SK-N-SH (cell line): ENCODE measurements at regions not wholly inside any gene's neighbourhood (a gene's known extent, or its start where the extent isn't known, plus 50 kb on each side); places are given as distances from the start of the nearest gene placed in this dataset.
"Not testable (repeated sequence)": the region's sequence is repeated elsewhere in the genome, so short reads cannot be mapped to it uniquely, and the experiment has no call there.

Source experiments
- CTCF ChIA-PET: fragments of 300-600, 350-600 bp; formaldehyde crosslinking; extraction: SDS; loops from one replicate; lab custom pipeline; 2021; lab: Yijun Ruan, JAX
- POLR2A ChIA-PET: fragments of 350-600 bp; sonication (Branson Sonifier 250); formaldehyde crosslinking; extraction: SDS; loops from one replicate; lab custom pipeline; 2020; ENCODE audit warnings: antibody characterized with exemption, inconsistent platforms; lab: Yijun Ruan, JAX
- DNase-seq: peaks from one replicate; pipeline ENCODE4 v3.0.0; 2012
- H2AFZ ChIP-seq: fragments of 200-600 bp; sonication (generic); 2 replicates; pipeline ENCODE4 v1.8.1; 2016; ENCODE audit warnings: antibody characterized with exemption, mild to moderate bottlenecking, low read depth
- H3F3A ChIP-seq: fragments of 200-600 bp; sonication (generic); replicated peaks from 2 replicates; pipeline ENCODE3; 2016; ENCODE audit warnings: antibody characterized with exemption, mild to moderate bottlenecking; ENCODE audit not compliant: insufficient read depth
- H3K27ac ChIP-seq, 2 experiments: fragments of 200-500 bp in 1 of 2; fragments of 200-600 bp in 1 of 2; sonication (Bioruptor generic) in 1 of 2; sonication (generic), shearing (Covaris generic) in 1 of 2; 2 replicates each; pipeline versions ENCODE4 v1.5.1 to v1.6.1; 2014 to 2016; ENCODE audit warnings: low read depth in 2 of 2, inconsistent platforms in 1 of 2, low read length in 1 of 2, mild to moderate bottlenecking in 1 of 2, mixed read lengths in 1 of 2
- H3K27me3 ChIP-seq: fragments of 200-600 bp; sonication (generic), shearing (Covaris generic); 2 replicates; pipeline ENCODE4 v1.6.1; 2016; ENCODE audit warnings: mixed run types; ENCODE audit not compliant: insufficient read depth
- H3K36me3 ChIP-seq, 2 experiments: fragments of 200-500 bp in 1 of 2; fragments of 200-600 bp in 1 of 2; sonication (Bioruptor generic) in 1 of 2; sonication (generic) in 1 of 2; replicated peaks in 1 of 2; 2 replicates each; pipeline versions ENCODE3 to v1.5.1; 2014 to 2016; ENCODE audit warnings: low read length in 1 of 2, mild to moderate bottlenecking in 1 of 2; ENCODE audit not compliant: insufficient read depth in 2 of 2, control insufficient read depth in 1 of 2
- H3K4me1 ChIP-seq, 2 experiments: fragments of 200-500 bp in 1 of 2; fragments of 200-600 bp in 1 of 2; sonication (Bioruptor generic) in 1 of 2; sonication (generic), shearing (Covaris generic) in 1 of 2; 2 replicates each; pipeline versions ENCODE4 v1.5.1 to v1.6.1; 2014 to 2016; ENCODE audit warnings: low read depth in 1 of 2, low read length in 1 of 2, mixed run types in 1 of 2; ENCODE audit not compliant: insufficient read depth in 2 of 2, control insufficient read depth in 1 of 2
- H3K4me2 ChIP-seq: fragments of 200-600 bp; sonication (generic), shearing (Covaris generic); 2 replicates; pipeline ENCODE4 v1.6.1; 2017; ENCODE audit warnings: mixed run types
- H3K4me3 ChIP-seq, 2 experiments: fragments of 200-500 bp in 1 of 2; fragments of 200-600 bp in 1 of 2; sonication (Bioruptor generic) in 1 of 2; sonication (generic), shearing (Covaris generic) in 1 of 2; 2 replicates each; pipeline versions ENCODE4 v1.5.1 to v1.8.1; 2014 to 2016; ENCODE audit warnings: low read depth in 2 of 2, inconsistent platforms in 1 of 2, low read length in 1 of 2, mild to moderate bottlenecking in 1 of 2, mixed read lengths in 1 of 2, moderate library complexity in 1 of 2
- H3K79me2 ChIP-seq: fragments of 200-600 bp; sonication (generic); 2 replicates; pipeline ENCODE4 v1.8.1; 2017; ENCODE audit warnings: mild to moderate bottlenecking; ENCODE audit not compliant: insufficient read depth
- H3K9ac ChIP-seq: fragments of 200-600 bp; sonication (generic); 2 replicates; pipeline ENCODE4 v1.6.1; 2017; ENCODE audit warnings: mixed run types
- H3K9me2 ChIP-seq: fragments of 200-600 bp; sonication (generic); 2 replicates; pipeline ENCODE4 v1.6.1; 2017; ENCODE audit warnings: mixed run types
- H3K9me3 ChIP-seq: fragments of 200-600 bp; sonication (generic); 2 replicates; pipeline ENCODE4 v1.6.1; 2017; ENCODE audit warnings: mixed run types, mild to moderate bottlenecking, moderate library complexity
- H4K20me1 ChIP-seq: fragments of 200-600 bp; sonication (generic); 2 replicates; pipeline ENCODE4 v1.6.1; 2017; ENCODE audit warnings: mild to moderate bottlenecking, mixed run types; ENCODE audit not compliant: insufficient read depth
- ELF1 ChIP-seq: IDR thresholded peaks from 2 replicates; pipeline ENCODE4 v1.4.0; 2012
- FOXJ3 ChIP-seq: sonication (generic); formaldehyde crosslinking; IDR thresholded peaks from 2 replicates; pipeline ENCODE4 v1.5.1; 2020; ENCODE audit warnings: mild to moderate bottlenecking, missing genetic modification reagents
- IRF3 ChIP-seq: fragments of 150-350 bp; IDR thresholded peaks from 2 replicates; pipeline ENCODE4 v1.6.1; 2016; ENCODE audit warnings: mild to moderate bottlenecking, low read depth, low read length
- MAX ChIP-seq: IDR thresholded peaks from 2 replicates; pipeline ENCODE4 v1.4.0; 2012; ENCODE audit warnings: low read depth
- MEF2A ChIP-seq: IDR thresholded peaks from 2 replicates; pipeline ENCODE4 v1.4.0; 2012; ENCODE audit warnings: low read depth, borderline replicate concordance
- RAD21 ChIP-seq: IDR thresholded peaks from 2 replicates; pipeline ENCODE4 v1.6.1; 2012; ENCODE audit warnings: mild to moderate bottlenecking, low read length
- RCOR1 ChIP-seq: fragments of 150-350 bp; IDR thresholded peaks from 2 replicates; pipeline ENCODE4 v1.6.1; 2017; ENCODE audit warnings: antibody characterized with exemption, low read length
- RXRA ChIP-seq: IDR thresholded peaks from 2 replicates; pipeline ENCODE4 v1.4.0; 2012; ENCODE audit warnings: low read depth, mild to moderate bottlenecking, borderline replicate concordance
- USF1 ChIP-seq: IDR thresholded peaks from 2 replicates; pipeline ENCODE4 v1.4.0; 2012; ENCODE audit warnings: low read depth, borderline replicate concordance
- ZBTB33 ChIP-seq: IDR thresholded peaks from 2 replicates; pipeline ENCODE4 v1.4.0; 2012; ENCODE audit warnings: low read depth, borderline replicate concordance
- WGBS: methylation state at CpG from one replicate; pipeline ENCODE4 v1.1.6; 2017; ENCODE audit warnings: low lambda C conversion rate; 5-methylcytosine and 5-hydroxymethylcytosine counted together

- Histone ChIP-seq H3K4me3 (no peak overlapping the region), H3F3A (no peaks in the 10 kb centered on the region), H3K9me2 (no peaks in the 10 kb centered on the region), H4K20me1 (no peaks in the 10 kb centered on the region), H3K79me2 (no peaks in the 10 kb centered on the region), H3K27ac (no peak overlapping the region), H2AFZ (no peak overlapping the region), H3K27me3 (no peaks in the 10 kb centered on the region), H3K4me1 (peaks cover 7 to 13% of the 10 kb centered on the region in 2 experiments; a peak in 2 of 4 replicates), H3K4me2 (no peak overlapping the region), H3K9ac (no peak overlapping the region), H3K36me3 (no peaks in the 10 kb centered on the region), H3K9me3 (no peaks in the 10 kb centered on the region)
- WGBS = 72% methylated on average over 5 of the region's 5 CpGs
- CTCF ChIA-PET = interaction anchor here (1.3 kb wide), 1 partner anchor 19 kb away, joined by 3 read pairs; no protein-coding TSS in a partner anchor
- POLR2A ChIA-PET = no interaction called here
- no peak for DNase-seq
- no peak for TF ChIP-seq ELF1
- no peak for TF ChIP-seq RXRA
- TF ChIP-seq MEF2A = no peak
Measured at GRCh38 chr18:10170375-10170774, 256.6 kb downstream of the VAPA start.

GRCh38 chr18:10175333-10175732 lies 261.5 kb downstream of the VAPA start:
- H3K79me2 ChIP-seq, CTCF ChIA-PET, H3K9me3 ChIP-seq, H3K4me2 ChIP-seq, H3K4me3 ChIP-seq, H3K27me3 ChIP-seq, H2AFZ ChIP-seq, H3K4me1 ChIP-seq, H3F3A ChIP-seq, DNase-seq, H3K27ac ChIP-seq, H3K9ac ChIP-seq, POLR2A ChIA-PET, H4K20me1 ChIP-seq, H3K9me2 ChIP-seq, H3K36me3 ChIP-seq: not testable (repeated sequence)
- 45% methylated on average over 2 of the region's 2 CpGs for whole genome bisulfite sequencing

GRCh38 chr18:10179326-10179725 lies 265.5 kb downstream of the VAPA start:
- H3K9me2 ChIP-seq, H3K27me3 ChIP-seq, H3K4me1 ChIP-seq, CTCF ChIA-PET, H4K20me1 ChIP-seq, H3K4me2 ChIP-seq, POLR2A ChIA-PET, H3K9me3 ChIP-seq, H3K9ac ChIP-seq, DNase-seq, H3K27ac ChIP-seq, H3K79me2 ChIP-seq, H3K4me3 ChIP-seq, H3K36me3 ChIP-seq, H3F3A ChIP-seq, H2AFZ ChIP-seq: not testable (repeated sequence)
- 54% methylated on average over 6 of the region's 6 CpGs for WGBS

- CTCF ChIA-PET = no interaction called here
- Histone ChIP-seq H2AFZ (no peak overlapping the region), H3K9me3 (no peaks in the 10 kb centered on the region; the same call in 1 of the 2 replicates), H3K4me2 (no peak overlapping the region), H4K20me1 (no peaks in the 10 kb centered on the region), H3K4me1 (no peaks in the 10 kb centered on the region), H3K4me3 (no peak overlapping the region), H3K36me3 (no peaks in the 10 kb centered on the region)
- WGBS = 56% methylated on average over 4 of the region's 11 CpGs
- TF ChIP-seq USF1 (no peak), RAD21 (no peak), ZBTB33 (no peak), MAX (no peak), IRF3 (no peak), FOXJ3 (CRISPR knock-in tag) (no peak), RCOR1 (no peak)
- TF ChIP-seq, all 33 proteins: peak for 0
- Histone ChIP-seq H3K79me2 (no peaks in the 10 kb centered on the region), H3K27ac (no peak overlapping the region), H3K9me2 (no peaks in the 10 kb centered on the region), H3K9ac (no peak overlapping the region), H3F3A (no peaks in the 10 kb centered on the region), H3K27me3 (no peaks in the 10 kb centered on the region; the same call in 1 of the 2 replicates)
- POLR2A ChIA-PET = no interaction called here
- DNase-seq = no peak
Measured at GRCh38 chr18:10182009-10182624, 268.3 kb downstream of the VAPA start.
